Heart left ventricle (tissue), 13 donors: ENCODE measurements at regions not wholly inside any gene's neighbourhood (a gene's known extent, or its start where the extent isn't known, plus 50 kb on each side); places are given as distances from the start of the nearest gene placed in this dataset.

Experiments used
- POLR2A ChIP-seq, 2 donors: fragments of 450-650 bp; IDR thresholded peaks; one replicate each; pipeline ENCODE4 v1.6.1; 2017; ENCODE audit warnings: antibody characterized with exemption in 2 of 2, mild to moderate bottlenecking in 2 of 2, moderate library complexity in 2 of 2
- TF ChIP-seq, protein P1 (sequence below), 12 donors: fragments of 200-600 bp; sonication (generic) in 4 of 12; IDR thresholded peaks; one replicate each; pipeline versions ENCODE4 v1.5.0 to v1.8.0; 2018 to 2022; ENCODE audit warnings: antibody characterized with exemption in 12 of 12, mild to moderate bottlenecking in 5 of 12
- donor health status: ischemic (EF 13 %, LVEDD 7.1; RV severe dilation, severe dysfunction).
- donor health status: DM: no; HTN: yes; CAD: no.
- donor health status: DM: no; HTN: no; CAD: no.
- donor health status: ischemic (EF 25% LVEDD 6.9; RV normal size, moderate dysfunction).
- donor health status: ischemic (EF 25% LVEDD 5.7; RV mildly dilated, moderate dysfunction).
- donor health status: ischemic (EF 35%, LVEDD 5.7; RV mildly dilated, moderate dysfunction).
- donor health status: nonischemic (EF 11% LVEDD 7.7; RV severe dilation, severe dysfunction).
- donor health status: DM: yes; HTN: yes; CAD: no.
- donor health status: PGD.
- donor health status: ischemic (EF 29% LVEDD 5.4; RV normal size, mild dysfunction).
- donor health status: nonischemic (EF 23%, LVEDD 6.1; RV moderate dilation, normal function).

GRCh38 chr5:73286896-73287295, 113.9 kb downstream of the TMEM174 start:
- TF ChIP-seq, protein P1, sequence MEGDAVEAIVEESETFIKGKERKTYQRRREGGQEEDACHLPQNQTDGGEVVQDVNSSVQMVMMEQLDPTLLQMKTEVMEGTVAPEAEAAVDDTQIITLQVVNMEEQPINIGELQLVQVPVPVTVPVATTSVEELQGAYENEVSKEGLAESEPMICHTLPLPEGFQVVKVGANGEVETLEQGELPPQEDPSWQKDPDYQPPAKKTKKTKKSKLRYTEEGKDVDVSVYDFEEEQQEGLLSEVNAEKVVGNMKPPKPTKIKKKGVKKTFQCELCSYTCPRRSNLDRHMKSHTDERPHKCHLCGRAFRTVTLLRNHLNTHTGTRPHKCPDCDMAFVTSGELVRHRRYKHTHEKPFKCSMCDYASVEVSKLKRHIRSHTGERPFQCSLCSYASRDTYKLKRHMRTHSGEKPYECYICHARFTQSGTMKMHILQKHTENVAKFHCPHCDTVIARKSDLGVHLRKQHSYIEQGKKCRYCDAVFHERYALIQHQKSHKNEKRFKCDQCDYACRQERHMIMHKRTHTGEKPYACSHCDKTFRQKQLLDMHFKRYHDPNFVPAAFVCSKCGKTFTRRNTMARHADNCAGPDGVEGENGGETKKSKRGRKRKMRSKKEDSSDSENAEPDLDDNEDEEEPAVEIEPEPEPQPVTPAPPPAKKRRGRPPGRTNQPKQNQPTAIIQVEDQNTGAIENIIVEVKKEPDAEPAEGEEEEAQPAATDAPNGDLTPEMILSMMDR (IDR thresholded peaks at IDR 0.05), result no peak
- TF ChIP-seq POLR2A (IDR thresholded peaks at IDR 0.05), result no peak
